Nephron progenitor cell (in vitro differentiated cells): ENCODE measurements at regions not wholly inside any gene's neighbourhood (a gene's known extent, or its start where the extent isn't known, plus 50 kb on each side); places are given as distances from the start of the nearest gene placed in this dataset.

ENCODE experiments used
- DNase-seq: peaks from one replicate; pipeline ENCODE4 v3.0.0; 2021
- H3K27ac Mint-ChIP-seq: 2 replicates; pipeline ENCODE4 v1.8.0; 2021; ENCODE audit warnings: mild to moderate bottlenecking, moderate library complexity, mixed read lengths
- H3K27me3 Mint-ChIP-seq: 2 replicates; pipeline ENCODE4 v1.8.0; 2021; ENCODE audit warnings: mild to moderate bottlenecking, low read depth, mixed read lengths; ENCODE audit not compliant: poor library complexity
- H3K36me3 Mint-ChIP-seq: 2 replicates; pipeline ENCODE4 v1.8.0; 2021; ENCODE audit warnings: low read depth, mixed read lengths
- H3K4me1 Mint-ChIP-seq: 2 replicates; pipeline ENCODE4 v1.8.0; 2021; ENCODE audit warnings: mixed read lengths
- H3K4me3 Mint-ChIP-seq: 2 replicates; pipeline ENCODE4 v1.8.0; 2021; ENCODE audit warnings: mild to moderate bottlenecking, moderate library complexity, mixed read lengths
- H3K9me3 Mint-ChIP-seq: 2 replicates; pipeline ENCODE4 v1.8.0; 2021; ENCODE audit warnings: mild to moderate bottlenecking, moderate library complexity, mixed read lengths
- CTCF ChIP-seq: fragments of 200-600 bp; sonication (generic); IDR thresholded peaks from 2 replicates; pipeline ENCODE4 v1.5.0; 2021; ENCODE audit warnings: antibody characterized with exemption

- TF ChIP-seq CTCF = no peak
- no peak overlapping the region for H3K4me3 Mint-ChIP-seq
These were observed 53.0 kb upstream of the PITRM1 start for GRCh38 chr10:3225561-3225960.

GRCh38 chr10:3224241-3224640 lies 51.7 kb upstream of the PITRM1 start:
- peaks cover under 1% of the 10 kb centered on the region for H3K36me3 Mint-ChIP-seq
- H3K4me1 Mint-ChIP-seq = no peaks in the 10 kb centered on the region
- H3K27me3 Mint-ChIP-seq = peaks cover 2% of the 10 kb centered on the region
- peaks cover 3% of the 10 kb centered on the region for H3K9me3 Mint-ChIP-seq
- no peak for TF ChIP-seq CTCF
- DNase-seq = no peak
- H3K4me3 Mint-ChIP-seq = no peak overlapping the region
- H3K27ac Mint-ChIP-seq = no peak overlapping the region

More at GRCh38 chr10:3225561-3225960, 53.0 kb upstream of the PITRM1 start:
- Mint-ChIP-seq H3K27me3 (no peaks in the 10 kb centered on the region), H3K4me1 (no peaks in the 10 kb centered on the region), H3K36me3 (no peaks in the 10 kb centered on the region), H3K27ac (no peak overlapping the region), H3K9me3 (no peaks in the 10 kb centered on the region)
- no peak for DNase-seq

GRCh38 chr10:3222626-3223025 lies 50.0 kb upstream of the PITRM1 start:
- Mint-ChIP-seq H3K4me3 (no peak overlapping the region), H3K36me3 (peaks cover 4% of the 10 kb centered on the region), H3K27me3 (peaks cover 4% of the 10 kb centered on the region), H3K27ac (no peak overlapping the region), H3K4me1 (no peaks in the 10 kb centered on the region), H3K9me3 (peaks cover 10% of the 10 kb centered on the region)
- no peak for DNase-seq
- no peak for TF ChIP-seq CTCF
